Panc1 (cell line): ENCODE measurements at regions not wholly inside any gene's neighbourhood (a gene's known extent, or its start where the extent isn't known, plus 50 kb on each side); places are given as distances from the start of the nearest gene placed in this dataset.

Experiments
- ATAC-seq: fragments of 200-7000 bp; cut with Tn5 transposase; 2 replicates; pipeline ENCODE4 v1.9.1; 2020; ENCODE audit warnings: mild to moderate bottlenecking, moderate library complexity
- BruUV-seq: library from RNA; stranded (reverse); fragments of 400-500 nt; replicated peaks from 2 replicates; lab custom pipeline; 2021; lab: Mats Ljungman, UMichigan
- CTCF ChIA-PET: fragments of 300-600 bp; sonication (Branson Sonifier 250); formaldehyde crosslinking; loops from one replicate; lab custom pipeline; 2022; ENCODE audit warnings: antibody characterized with exemption; lab: Charles Lee
- POLR2A ChIA-PET: fragments of 300-600 bp; sonication (Branson Sonifier 250); formaldehyde crosslinking; loops from one replicate; lab custom pipeline; 2022; ENCODE audit warnings: antibody characterized with exemption; lab: Charles Lee
- DNase-seq: peaks from one replicate; pipeline ENCODE4 v3.0.0-alpha.2; 2010; ENCODE audit warnings: low read depth, low spot score
- H3K27ac ChIP-seq: 2 replicates; pipeline ENCODE4 v1.5.1; 2011; ENCODE audit warnings: mild to moderate bottlenecking, low read length, inconsistent platforms
- H3K27me3 ChIP-seq: fragments of 200-500 bp; sonication (Bioruptor generic); 2 replicates; pipeline ENCODE4 v1.6.0; 2014; ENCODE audit warnings: low read length, inconsistent platforms; ENCODE audit not compliant: control insufficient read depth, insufficient read depth
- H3K36me3 ChIP-seq: fragments of 200-500 bp; sonication (Bioruptor generic); 2 replicates; pipeline ENCODE4 v1.5.1; 2014; ENCODE audit warnings: inconsistent platforms, mild to moderate bottlenecking, low read length, moderate library complexity; ENCODE audit not compliant: control insufficient read depth, insufficient read depth
- H3K4me1 ChIP-seq: 2 replicates; pipeline ENCODE4 v1.5.1; 2011; ENCODE audit warnings: inconsistent platforms, mild to moderate bottlenecking, low read length, moderate library complexity; ENCODE audit not compliant: control insufficient read depth, insufficient read depth
- H3K4me3 ChIP-seq, 2 experiments: 2 replicates each; pipeline ENCODE4 v1.5.1; 2011 to 2012; ENCODE audit warnings: low read depth in 2 of 2, low read length in 2 of 2, mild to moderate bottlenecking in 2 of 2, inconsistent platforms in 1 of 2, moderate library complexity in 1 of 2
- H3K9me3 ChIP-seq: fragments of 200-500 bp; sonication (Bioruptor generic); 2 replicates; pipeline ENCODE4 v1.5.1; 2014; ENCODE audit warnings: low read depth, mild to moderate bottlenecking, inconsistent platforms, low read length, moderate library complexity; ENCODE audit not compliant: control insufficient read depth, insufficient read depth
- POLR2AphosphoS5 ChIP-seq: IDR thresholded peaks from 2 replicates; pipeline ENCODE4 v1.6.1; 2012; ENCODE audit warnings: mild to moderate bottlenecking, low read depth, low read length, moderate library complexity
- SIN3A ChIP-seq: IDR thresholded peaks from 2 replicates; pipeline ENCODE4 v1.6.1; 2012; ENCODE audit warnings: low read depth, mild to moderate bottlenecking, low read length, moderate library complexity, borderline replicate concordance; ENCODE audit not compliant: insufficient read depth
- TCF7L2 ChIP-seq: IDR thresholded peaks from 2 replicates; pipeline ENCODE4 v1.6.1; 2011; ENCODE audit warnings: mild to moderate bottlenecking, low read depth, low read length, inconsistent platforms
- in situ Hi-C: cut with HindIII; loops from 2 replicates; pipeline ENCODE4 v1.10.0; 2016; ENCODE audit warnings: low sequenced_read_pairs, low pct_unique_long_range_greater_than_20kb
- intact Hi-C: fragments of 100-400 bp; cut with micrococcal nuclease; formaldehyde crosslinking; loops from one replicate; pipeline ENCODE4 v1.10.0; 2022; ENCODE audit not compliant: unreplicated experiment
- TF ChIP-seq, protein P1 (sequence below): fragments of 450-650 bp; IDR thresholded peaks from 2 replicates; pipeline ENCODE4 v1.5.1; 2017; ENCODE audit warnings: mild to moderate bottlenecking
- TF ChIP-seq, protein P2 (sequence below), 2 experiments: IDR thresholded peaks; 2 replicates each; pipeline ENCODE4 v1.6.1; 2011 to 2012; ENCODE audit warnings: low read depth in 2 of 2, control low read depth in 1 of 2, low read length in 1 of 2, mild to moderate bottlenecking in 1 of 2, moderate library complexity in 1 of 2; ENCODE audit not compliant: insufficient read depth in 1 of 2

DNA sequence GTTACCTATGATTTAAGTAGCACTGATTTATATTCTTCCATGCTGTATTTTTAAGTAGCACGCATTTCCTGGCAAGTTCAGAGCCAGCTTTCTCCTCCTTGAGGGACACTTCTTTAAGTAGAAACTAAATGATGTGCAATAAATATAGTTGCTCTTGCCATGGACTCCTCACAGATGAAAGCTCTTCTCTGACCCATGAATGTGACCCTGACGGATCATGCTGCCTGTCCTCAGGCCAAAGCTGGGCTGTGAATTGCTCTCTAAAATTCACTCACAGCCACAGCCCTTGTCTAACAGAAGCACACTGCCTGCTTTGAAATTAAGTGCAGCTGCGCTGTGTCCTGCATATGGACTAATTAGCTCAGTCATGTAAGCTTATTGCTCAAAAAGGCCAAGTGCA lies 438.8 kb downstream of the PMP22 start:
- TF ChIP-seq, protein P1, sequence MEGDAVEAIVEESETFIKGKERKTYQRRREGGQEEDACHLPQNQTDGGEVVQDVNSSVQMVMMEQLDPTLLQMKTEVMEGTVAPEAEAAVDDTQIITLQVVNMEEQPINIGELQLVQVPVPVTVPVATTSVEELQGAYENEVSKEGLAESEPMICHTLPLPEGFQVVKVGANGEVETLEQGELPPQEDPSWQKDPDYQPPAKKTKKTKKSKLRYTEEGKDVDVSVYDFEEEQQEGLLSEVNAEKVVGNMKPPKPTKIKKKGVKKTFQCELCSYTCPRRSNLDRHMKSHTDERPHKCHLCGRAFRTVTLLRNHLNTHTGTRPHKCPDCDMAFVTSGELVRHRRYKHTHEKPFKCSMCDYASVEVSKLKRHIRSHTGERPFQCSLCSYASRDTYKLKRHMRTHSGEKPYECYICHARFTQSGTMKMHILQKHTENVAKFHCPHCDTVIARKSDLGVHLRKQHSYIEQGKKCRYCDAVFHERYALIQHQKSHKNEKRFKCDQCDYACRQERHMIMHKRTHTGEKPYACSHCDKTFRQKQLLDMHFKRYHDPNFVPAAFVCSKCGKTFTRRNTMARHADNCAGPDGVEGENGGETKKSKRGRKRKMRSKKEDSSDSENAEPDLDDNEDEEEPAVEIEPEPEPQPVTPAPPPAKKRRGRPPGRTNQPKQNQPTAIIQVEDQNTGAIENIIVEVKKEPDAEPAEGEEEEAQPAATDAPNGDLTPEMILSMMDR: no peak
- TF ChIP-seq, protein P2, sequence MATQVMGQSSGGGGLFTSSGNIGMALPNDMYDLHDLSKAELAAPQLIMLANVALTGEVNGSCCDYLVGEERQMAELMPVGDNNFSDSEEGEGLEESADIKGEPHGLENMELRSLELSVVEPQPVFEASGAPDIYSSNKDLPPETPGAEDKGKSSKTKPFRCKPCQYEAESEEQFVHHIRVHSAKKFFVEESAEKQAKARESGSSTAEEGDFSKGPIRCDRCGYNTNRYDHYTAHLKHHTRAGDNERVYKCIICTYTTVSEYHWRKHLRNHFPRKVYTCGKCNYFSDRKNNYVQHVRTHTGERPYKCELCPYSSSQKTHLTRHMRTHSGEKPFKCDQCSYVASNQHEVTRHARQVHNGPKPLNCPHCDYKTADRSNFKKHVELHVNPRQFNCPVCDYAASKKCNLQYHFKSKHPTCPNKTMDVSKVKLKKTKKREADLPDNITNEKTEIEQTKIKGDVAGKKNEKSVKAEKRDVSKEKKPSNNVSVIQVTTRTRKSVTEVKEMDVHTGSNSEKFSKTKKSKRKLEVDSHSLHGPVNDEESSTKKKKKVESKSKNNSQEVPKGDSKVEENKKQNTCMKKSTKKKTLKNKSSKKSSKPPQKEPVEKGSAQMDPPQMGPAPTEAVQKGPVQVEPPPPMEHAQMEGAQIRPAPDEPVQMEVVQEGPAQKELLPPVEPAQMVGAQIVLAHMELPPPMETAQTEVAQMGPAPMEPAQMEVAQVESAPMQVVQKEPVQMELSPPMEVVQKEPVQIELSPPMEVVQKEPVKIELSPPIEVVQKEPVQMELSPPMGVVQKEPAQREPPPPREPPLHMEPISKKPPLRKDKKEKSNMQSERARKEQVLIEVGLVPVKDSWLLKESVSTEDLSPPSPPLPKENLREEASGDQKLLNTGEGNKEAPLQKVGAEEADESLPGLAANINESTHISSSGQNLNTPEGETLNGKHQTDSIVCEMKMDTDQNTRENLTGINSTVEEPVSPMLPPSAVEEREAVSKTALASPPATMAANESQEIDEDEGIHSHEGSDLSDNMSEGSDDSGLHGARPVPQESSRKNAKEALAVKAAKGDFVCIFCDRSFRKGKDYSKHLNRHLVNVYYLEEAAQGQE (IDR thresholded peaks at IDR 0.05; ENCODE audit: insufficient read depth in 1 of 2, low read depth in 2 of 2, low read length in 1 of 2): no peak
- TF ChIP-seq TCF7L2: no peak
- TF ChIP-seq SIN3A: no peak
- no peak for TF ChIP-seq POLR2AphosphoS5
- POLR2A ChIA-PET: no interaction called here
- no TSS peak for BruUV-seq
- CTCF ChIA-PET: no interaction called here
- DNase-seq (no peak), ATAC-seq (no peak)
- in situ Hi-C loops: no loop called here
- intact Hi-C loops: no loop called here
- H3K27ac ChIP-seq: no peak overlapping the region
- no peaks in the 10 kb centered on the region for H3K4me1 ChIP-seq
- H3K4me3 ChIP-seq: no peak overlapping the region
- no peaks in the 10 kb centered on the region for H3K36me3 ChIP-seq
- H3K9me3 ChIP-seq: no peaks in the 10 kb centered on the region
- no peaks in the 10 kb centered on the region for H3K27me3 ChIP-seq

DNA sequence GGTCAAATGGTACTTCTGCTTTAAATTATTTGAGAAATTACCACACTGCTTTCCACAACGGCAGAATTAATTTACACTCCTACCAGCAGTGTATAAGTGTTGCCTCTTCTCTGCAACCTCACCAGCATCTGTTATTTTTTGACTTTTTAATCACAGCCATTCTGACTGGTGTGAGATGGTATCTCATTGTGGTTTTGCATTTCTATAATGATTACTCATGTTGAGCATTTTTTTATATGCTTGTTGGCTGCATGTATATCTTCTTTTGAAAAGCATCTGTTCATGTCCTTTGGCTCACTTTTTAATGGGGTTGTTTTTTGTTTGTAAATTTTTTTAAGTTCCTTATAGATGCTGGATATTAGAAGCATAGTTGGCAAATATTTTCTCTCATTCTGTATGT lies 446.7 kb downstream of the PMP22 start:
- intact Hi-C loops: no loop called here
- in situ Hi-C loops: no loop called here
- no TSS peak for BruUV-seq
- Histone ChIP-seq H3K4me1 (no peaks in the 10 kb centered on the region), H3K27me3 (no peaks in the 10 kb centered on the region), H3K4me3 (no peak overlapping the region), H3K27ac (no peak overlapping the region), H3K36me3 (no peaks in the 10 kb centered on the region), H3K9me3 (no peaks in the 10 kb centered on the region)
- TF ChIP-seq, protein P2 (IDR thresholded peaks at IDR 0.05; ENCODE audit: insufficient read depth in 1 of 2, low read depth in 2 of 2, low read length in 1 of 2): no peak
- TF ChIP-seq SIN3A (no peak), POLR2AphosphoS5 (no peak), TCF7L2 (no peak)
- TF ChIP-seq, protein P1: no peak
- no peak for DNase-seq
- ATAC-seq: no peak
- ChIA-PET CTCF (no interaction called here), POLR2A (no interaction called here)
